Stimulated activated CD4-positive, alpha-beta T cell treated with anti-CD3 and anti-CD28 coated beads, TNF-alpha, amount 100 ng/mL, for 1 hour (primary cell): ENCODE measurements at regions not wholly inside any gene's neighbourhood (a gene's known extent, or its start where the extent isn't known, plus 50 kb on each side); places are given as distances from the start of the nearest gene placed in this dataset.

ENCODE experiments used
- DNase-seq, 3 donors: peaks; one replicate each; pipeline ENCODE4 v3.0.0-alpha.2; 2020; ENCODE audit warnings: low read depth in 3 of 3, low spot score in 1 of 3

GRCh38 chr7:117972606-117973005 lies 99.4 kb upstream of the CTTNBP2 start:
- no peak for DNase-seq

DNA sequence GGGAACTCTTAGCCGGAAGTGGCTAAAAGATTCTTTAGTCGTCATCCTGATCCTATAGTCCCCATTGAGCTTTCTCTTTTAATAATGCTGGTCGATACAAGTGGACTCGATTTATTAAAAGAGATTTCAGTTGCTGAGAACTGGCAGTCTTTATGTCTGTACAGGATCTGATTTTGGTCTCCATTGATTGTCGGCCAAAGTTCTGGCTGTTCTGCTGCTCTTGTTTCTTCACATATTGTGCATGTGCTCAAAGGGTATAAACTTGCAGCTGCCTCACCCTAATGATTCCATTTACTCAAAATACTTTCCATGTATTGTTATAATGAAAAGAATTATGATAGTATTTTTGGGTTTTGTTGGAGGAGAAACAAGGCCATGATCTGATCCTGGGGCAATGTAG lies 100.7 kb upstream of the CTTNBP2 start:
- no peak for DNase-seq

GRCh38 chr7:117974891-117975290 lies 101.7 kb upstream of the CTTNBP2 start:
- no peak for DNase-seq

DNA sequence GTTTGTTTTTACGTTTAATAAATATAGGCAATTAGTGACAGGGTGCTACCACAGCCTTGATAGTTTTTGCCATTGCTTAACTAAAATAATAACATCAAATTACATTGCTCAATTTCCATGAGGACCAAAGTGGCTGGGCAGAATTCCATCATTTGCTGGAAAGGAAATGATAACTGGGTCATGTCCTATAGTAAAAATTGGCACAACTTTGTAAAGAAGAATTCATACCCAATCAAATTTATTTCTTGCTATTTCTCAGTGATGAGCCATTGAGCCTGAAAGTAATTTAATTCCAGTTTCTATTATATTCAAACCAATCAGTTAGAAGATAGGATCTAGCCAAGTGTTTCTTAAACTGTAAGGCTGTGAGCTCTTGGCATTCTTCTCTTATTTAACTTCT lies 102.2 kb upstream of the CTTNBP2 start:
- no peak for DNase-seq

DNA sequence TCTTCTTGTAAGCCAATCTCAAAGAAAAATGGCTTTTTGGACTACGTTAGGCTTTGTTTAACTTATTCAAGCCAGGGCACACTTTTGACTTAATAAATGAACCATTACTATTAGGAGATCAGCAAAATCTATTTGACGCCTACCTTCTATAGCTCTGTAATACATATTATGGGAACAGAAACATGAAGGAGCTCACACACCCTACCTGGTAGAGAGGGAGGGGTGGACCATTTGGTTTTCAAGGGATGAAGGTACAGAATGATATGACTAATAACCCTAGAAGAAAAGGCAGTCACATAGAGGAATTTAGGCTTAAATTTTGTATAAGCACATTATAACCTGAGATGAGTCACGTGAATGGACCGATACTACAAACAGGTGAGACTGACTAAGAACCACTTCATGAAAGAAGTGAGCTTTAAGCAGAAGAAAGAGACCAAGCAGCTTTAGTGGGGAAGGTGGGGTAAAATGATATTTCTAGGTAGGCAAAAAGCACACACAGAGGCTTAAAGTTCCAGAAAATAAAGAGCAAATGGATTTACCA lies 106.8 kb upstream of the CTTNBP2 start:
- no peak for DNase-seq

DNA sequence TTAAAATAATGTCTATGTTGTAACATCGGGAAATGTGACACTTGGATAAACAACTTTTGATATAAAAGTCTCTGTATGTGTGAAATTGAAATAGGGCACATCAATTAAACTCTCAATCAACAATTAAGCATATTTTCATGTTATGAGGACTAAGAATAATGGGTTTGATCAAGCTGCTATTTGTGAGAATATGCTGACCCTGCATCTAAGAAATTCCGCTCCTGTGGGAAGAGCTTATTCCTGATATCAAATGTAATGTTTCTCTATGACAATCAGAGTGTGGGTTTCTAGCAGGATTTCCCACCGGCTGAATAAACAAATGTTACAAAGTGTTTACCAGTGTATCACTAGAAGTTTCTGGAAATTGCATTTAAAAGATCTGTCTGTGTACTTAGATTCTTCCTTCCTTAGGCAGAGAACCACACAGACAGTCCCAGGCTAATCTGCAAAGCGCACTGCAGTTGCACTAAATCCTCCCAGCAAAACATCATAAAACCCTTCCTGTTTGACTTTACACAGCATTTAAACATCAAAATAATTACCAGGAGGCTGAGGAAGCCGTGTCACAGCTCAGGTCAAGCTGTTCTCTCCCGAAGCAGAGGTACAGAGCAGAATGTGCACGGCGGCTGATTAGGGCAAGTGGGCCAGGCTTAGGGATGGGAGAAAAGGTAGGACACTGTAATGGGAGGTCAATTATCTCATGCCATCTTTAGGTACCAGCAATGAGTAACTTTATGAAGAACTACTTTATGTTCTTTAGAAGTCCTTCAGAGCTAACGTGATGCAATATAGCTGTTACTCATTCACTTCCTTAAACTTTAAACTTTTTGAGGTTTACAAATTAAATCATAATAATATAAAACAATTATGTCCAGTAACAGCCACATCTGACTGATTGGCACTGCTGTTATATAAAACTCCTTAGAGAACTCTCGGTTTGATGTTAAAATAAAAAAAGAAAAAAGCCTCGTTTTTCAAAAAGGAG lies 109.1 kb upstream of the CTTNBP2 start:
- no peak for DNase-seq

DNA sequence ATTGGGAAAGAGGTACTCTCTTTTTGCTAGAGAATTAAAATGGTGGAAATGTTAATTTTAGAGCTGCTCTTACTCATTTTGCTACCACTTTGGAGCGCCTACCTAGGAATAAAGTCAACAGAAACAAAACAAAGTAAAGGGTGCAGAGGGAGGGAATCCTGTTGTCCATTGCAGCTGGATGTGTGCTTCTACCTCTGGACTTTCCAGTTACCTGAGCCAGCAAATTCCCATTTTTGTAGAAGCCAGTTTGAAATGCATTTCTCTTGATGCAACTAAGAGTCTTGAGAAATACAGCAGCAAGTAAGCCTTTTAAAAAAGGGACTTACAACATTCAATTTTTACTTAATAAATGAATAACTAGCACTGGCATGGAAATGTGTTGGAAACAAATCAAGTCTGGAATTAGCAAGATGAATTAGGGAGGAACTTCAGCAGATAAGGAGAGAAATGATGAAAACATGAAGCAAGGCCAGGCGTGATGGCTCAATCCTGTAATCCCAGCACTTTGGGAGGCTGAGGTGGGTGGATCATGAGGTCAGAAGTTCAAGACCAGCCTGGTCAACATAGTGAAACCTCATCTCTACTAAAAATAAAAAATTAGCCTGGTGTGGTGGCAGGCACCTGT lies 113.5 kb upstream of the CTTNBP2 start:
- no peak for DNase-seq

DNA sequence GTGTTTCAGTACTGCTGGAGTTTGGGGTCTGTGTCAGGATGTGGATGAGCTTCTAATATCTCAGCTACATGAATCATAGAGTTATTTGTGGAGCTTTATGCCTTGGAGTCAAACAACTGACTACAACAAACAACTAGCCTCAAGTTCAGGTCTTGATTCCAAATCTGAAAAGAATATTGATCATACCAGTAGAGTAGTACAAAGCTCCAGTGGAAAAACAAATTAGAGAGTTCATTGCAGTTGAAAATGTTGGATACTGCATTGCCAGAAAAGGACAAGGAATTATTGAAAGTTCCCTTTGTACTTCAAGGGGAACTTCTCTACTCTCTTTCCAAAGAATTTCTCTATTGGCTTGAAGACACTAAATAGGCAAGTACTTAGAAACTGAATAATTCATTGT lies 117.6 kb upstream of the CTTNBP2 start:
- DNase-seq, result no peak

DNA sequence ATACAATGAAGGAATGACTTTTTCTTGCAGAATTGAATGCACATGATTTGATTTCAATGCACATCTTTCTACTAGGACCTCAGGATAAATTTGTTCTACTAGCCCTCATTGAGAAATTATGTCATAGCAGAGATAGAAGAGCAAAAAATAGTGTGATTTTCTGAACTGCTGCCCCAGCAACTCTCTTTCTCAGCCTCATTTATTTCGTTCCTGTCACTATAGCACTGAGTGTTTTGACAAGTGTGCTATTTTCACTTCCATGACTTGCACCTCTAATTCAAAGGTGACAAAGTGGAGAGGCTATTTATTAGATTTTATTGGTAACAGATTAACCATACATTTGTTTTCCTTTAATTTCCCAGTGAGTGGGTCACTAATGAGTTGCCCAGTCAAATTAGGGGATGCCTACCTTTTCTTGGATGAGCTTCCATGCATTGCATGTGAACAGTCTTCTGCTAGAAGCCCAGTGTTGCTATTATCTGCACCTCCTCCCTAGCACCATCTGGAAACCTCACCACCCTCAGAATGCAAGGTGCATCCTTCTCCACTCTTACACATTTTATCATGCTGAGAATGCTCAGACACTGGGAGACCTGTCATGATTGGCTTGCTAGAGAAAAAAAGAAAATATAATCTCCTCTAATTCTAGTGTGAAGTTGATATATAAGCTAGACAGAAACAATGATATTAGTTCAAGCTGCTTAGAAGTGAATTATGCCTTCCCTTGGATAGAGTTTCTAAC lies 119.6 kb upstream of the CTTNBP2 start:
- no peak for DNase-seq

DNA sequence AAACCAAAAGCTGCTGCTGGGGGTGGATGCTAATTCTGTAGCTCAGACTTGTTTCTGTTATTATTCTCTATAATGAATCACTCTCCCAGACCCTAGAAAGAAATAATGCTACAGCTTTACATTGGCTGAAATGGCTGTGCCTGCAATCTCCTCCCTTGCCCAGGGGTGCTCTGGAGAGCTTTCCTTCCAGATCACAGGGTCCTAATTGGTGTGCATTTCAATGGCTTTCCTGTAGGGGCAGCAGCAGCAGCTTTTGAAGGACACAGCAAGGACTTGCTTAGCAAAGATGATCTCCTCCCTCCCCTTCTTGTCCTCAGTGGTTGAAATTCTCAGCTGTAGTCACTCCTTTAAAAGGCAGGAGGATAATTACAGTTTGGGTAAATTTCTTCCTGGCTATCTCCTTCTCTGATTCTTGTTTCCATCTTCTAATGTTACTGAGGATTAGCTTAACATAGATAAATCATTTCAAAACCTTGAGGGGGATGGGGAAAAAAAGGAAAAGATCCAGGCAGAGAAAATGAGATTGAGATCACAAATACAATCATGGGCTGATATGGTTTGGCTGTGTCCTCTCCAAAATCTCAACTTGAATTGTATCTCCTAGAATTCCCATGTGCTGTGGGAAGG lies 120.2 kb upstream of the CTTNBP2 start:
- DNase-seq, result no peak

GRCh38 chr7:117995850-117996650 lies 122.8 kb upstream of the CTTNBP2 start:
- no peak for DNase-seq

DNA sequence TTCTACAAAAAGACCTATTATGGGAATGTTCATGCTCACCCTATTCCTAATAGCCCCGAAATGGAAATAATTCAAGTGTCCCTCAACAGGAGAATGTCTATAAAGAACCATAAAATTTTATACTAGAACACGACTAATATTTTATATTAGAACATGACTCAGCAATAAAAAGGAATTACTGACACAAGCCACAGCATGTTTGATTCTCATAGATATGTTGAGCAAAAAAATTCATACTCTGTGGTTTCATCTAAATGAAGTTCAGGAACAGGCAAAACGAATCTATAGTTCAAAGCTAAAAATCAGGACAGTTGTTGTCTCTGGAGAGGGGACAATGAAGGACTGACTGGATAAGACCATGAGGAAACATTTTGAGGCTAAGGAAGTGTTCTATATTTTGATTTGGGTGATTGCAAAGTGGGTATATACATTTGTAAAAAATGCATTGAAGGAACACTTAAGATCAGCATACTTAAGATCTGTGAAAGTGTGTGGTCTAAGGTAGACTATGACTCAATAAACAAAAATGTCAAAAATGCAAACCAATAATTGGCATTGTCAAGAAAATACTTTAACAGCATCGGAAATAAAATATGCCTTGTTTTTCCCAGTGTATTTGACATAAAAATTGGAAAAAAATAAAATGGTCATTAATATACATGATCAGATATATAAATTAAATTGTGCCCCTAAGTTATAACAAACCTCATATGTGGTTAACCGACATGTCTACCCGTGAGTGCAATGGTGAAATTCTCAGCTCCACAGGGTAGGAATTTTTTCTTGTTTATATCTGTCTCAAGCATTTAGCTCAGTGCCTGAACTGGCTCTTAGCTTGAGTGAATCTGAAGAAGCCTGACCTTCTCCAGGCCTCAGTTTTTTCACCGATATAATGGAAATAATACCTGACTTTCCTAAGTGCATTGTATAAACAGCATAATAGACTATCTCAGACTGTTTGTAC lies 124.9 kb upstream of the CTTNBP2 start:
- no peak for DNase-seq

DNA sequence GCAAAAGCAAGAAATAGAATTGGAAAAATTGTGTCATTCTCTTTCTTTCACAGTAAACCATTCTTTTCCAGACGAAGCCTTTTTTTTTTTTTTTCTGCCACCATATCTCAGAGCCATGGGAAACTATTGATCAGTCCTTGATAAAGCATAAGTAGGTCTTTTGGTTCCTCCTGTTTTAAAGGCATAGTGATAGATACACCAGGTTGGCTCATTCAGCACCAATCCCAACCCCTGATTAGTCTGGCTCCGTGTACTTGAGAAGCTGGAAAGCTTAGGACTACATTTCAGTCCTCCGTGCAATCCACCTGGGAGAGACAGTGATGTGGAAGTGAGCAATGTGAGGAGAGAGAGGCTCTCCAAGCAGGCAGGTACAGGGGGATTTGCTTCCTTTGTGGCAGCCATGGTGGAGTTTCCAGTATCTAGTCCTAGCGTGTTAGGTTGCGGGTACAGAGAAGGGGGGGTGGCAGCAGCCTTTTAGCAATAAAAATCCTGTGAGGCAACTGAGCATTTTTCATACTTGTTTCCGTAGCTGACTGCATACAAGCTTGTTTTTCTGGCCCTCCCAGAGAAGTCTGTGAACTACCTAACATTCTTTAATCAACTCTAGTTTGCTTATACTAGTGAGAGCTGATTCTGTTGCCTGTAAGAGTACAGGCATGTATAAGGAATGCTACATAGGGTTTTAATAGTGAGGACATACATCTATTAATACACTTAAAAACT lies 127.4 kb upstream of the CTTNBP2 start:
- DNase-seq, result no peak

- DNase-seq, result no peak
These were observed 130.2 kb upstream of the CTTNBP2 start for GRCh38 chr7:118003476-118003875.

- DNase-seq, result no peak
These were observed 131.8 kb upstream of the CTTNBP2 start for GRCh38 chr7:118005026-118005425.

DNA sequence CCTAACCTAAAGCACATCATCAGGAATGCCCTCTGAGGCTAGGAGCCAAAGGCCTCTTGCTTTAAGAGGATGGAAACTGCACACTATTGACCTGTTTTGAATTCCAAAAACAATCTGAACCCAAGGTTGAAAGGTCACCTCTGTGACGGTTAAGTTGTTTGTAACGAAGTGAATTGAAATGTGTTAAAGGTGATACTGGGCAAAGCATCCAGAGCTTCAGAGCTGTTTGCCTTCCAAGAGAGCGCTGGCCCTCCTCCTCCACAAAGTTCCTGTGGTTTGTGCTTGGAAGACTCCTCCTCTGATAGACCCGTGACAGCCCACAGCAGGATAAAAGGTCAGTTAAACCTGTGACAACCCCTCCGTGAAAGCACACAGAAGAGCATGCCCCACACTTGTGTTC lies 133.7 kb upstream of the CTTNBP2 start:
- no peak for DNase-seq

- DNase-seq, result no peak
These were observed 136.2 kb upstream of the CTTNBP2 start for GRCh38 chr7:118009419-118009818.

GRCh38 chr7:118011652-118012051 lies 138.4 kb upstream of the CTTNBP2 start:
- no peak for DNase-seq
